ENCODE measurements at regions not wholly inside any gene's neighbourhood (a gene's known extent, or its start where the extent isn't known, plus 50 kb on each side); places are given as distances from the start of the nearest gene placed in this dataset.
"Not testable (repeated sequence)": the region's sequence is repeated elsewhere in the genome, so short reads cannot be mapped to it uniquely, and the experiment has no call there.

DNA sequence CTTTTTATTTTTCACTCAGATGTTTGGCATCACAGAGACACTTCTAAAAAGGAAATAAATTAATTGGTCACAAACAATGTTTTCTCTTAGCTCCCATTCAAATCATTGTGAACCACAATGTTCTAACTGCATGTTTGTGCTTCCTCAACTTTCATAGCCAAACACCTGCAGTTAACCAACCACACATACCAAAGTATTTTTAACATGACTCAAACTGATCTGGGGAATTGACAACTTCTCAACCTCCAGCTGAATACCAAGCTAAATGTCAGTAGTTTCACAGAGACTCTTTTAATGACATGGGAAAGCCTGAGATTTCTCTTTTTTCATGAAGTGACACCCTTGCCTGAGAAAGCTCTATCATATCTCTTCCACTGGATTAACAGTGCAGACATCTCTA, 217.9 kb upstream of the MME start:
- DNase-seq = no peak
- no peak for TF ChIP-seq EP300 (IDR thresholded peaks at IDR 0.05)
- TF ChIP-seq POLR2AphosphoS5 (IDR thresholded peaks at IDR 0.05) = no peak
- TF ChIP-seq, protein P1, sequence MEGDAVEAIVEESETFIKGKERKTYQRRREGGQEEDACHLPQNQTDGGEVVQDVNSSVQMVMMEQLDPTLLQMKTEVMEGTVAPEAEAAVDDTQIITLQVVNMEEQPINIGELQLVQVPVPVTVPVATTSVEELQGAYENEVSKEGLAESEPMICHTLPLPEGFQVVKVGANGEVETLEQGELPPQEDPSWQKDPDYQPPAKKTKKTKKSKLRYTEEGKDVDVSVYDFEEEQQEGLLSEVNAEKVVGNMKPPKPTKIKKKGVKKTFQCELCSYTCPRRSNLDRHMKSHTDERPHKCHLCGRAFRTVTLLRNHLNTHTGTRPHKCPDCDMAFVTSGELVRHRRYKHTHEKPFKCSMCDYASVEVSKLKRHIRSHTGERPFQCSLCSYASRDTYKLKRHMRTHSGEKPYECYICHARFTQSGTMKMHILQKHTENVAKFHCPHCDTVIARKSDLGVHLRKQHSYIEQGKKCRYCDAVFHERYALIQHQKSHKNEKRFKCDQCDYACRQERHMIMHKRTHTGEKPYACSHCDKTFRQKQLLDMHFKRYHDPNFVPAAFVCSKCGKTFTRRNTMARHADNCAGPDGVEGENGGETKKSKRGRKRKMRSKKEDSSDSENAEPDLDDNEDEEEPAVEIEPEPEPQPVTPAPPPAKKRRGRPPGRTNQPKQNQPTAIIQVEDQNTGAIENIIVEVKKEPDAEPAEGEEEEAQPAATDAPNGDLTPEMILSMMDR (IDR thresholded peaks at IDR 0.05) = no peak
- no peak for TF ChIP-seq POLR2A (IDR thresholded peaks at IDR 0.05)
- no peak overlapping the region for H3K4me3 ChIP-seq
- no peaks in the 10 kb centered on the region for H3K27me3 ChIP-seq
- peaks cover 0 to 5% (median 0%) of the 10 kb centered on the region in 4 donors for H3K9me3 ChIP-seq
- intact Hi-C loops (cut with DNase I; ENCODE audit: low total_unique reads) = no loop called here
- no peaks in the 10 kb centered on the region for H3K36me3 ChIP-seq
- no peak overlapping the region for H3K27ac ChIP-seq
- no peaks in the 10 kb centered on the region for H3K4me1 ChIP-seq

DNA sequence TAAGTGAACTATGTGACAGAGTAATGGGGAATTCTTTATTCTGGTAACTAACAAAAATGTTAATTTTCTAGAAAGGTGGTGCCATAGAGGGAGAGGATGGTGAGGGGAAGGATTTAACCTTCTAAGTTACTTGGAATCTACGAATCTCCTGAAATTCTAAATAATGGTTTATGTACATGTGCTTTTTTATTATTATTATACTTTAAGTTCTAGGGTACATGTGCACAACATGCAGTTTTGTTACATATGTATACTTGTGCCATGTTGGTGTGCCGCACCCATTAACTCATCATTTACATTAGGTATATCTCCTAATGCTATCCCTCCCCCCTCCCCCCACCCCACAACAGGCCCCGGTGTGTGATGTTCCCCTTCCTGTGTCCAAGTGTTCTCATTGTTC, 227.1 kb upstream of the MME start:
- H3K27ac ChIP-seq = peak overlapping the region in 1 of 5 donors; percentile 72
- H3K9me3 ChIP-seq; H3K27me3 ChIP-seq; intact Hi-C loops (cut with DNase I; ENCODE audit: low total_unique reads); H3K4me3 ChIP-seq; DNase-seq; H3K36me3 ChIP-seq: not testable (repeated sequence)
- peaks cover 8 to 15% (median 13%) of the 10 kb centered on the region in 4 donors for H3K4me1 ChIP-seq
- WGBS, 5 donors = 77 to 95% (median 84%) methylated on average over 3 of the region's 3 CpGs

DNA sequence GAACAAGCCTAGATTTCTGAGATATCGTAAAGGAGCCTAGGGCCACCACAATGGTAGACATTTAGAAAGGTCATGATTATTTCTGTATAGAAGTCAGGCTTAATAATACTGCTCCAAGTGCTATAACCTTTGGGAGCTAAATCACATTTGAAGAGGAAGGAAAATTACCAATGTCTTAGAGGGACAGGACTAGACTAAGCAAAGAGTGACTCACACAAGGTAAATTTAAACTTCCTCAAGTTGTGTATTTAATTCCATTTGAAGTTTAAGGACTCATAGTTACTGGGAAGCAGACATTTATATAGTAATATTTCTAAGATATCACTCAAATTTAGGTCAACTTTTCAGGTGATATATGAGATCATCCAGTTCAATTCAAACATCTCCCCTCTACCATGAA, 227.6 kb upstream of the MME start:
- peak in 1 of 2 donors; percentile 19 for DNase-seq
- TF ChIP-seq EP300 (IDR thresholded peaks at IDR 0.05) = no peak
- TF ChIP-seq, protein P1 (IDR thresholded peaks at IDR 0.05) = no peak
- H3K27me3 ChIP-seq = no peaks in the 10 kb centered on the region
- no peaks in the 10 kb centered on the region for H3K36me3 ChIP-seq
- peak overlapping the region in 3 of 5 donors; percentile 17 to 72 (median 55) for H3K27ac ChIP-seq
- H3K4me1 ChIP-seq = peaks cover 8 to 15% (median 13%) of the 10 kb centered on the region in 4 donors
- intact Hi-C loops (cut with DNase I; ENCODE audit: low total_unique reads) = no loop called here
- 25 to 82% (median 69%) methylated on average over 1 of the region's 1 CpG for WGBS, 5 donors
- no peak overlapping the region for H3K4me3 ChIP-seq
- H3K9me3 ChIP-seq = no peaks in the 10 kb centered on the region

DNA sequence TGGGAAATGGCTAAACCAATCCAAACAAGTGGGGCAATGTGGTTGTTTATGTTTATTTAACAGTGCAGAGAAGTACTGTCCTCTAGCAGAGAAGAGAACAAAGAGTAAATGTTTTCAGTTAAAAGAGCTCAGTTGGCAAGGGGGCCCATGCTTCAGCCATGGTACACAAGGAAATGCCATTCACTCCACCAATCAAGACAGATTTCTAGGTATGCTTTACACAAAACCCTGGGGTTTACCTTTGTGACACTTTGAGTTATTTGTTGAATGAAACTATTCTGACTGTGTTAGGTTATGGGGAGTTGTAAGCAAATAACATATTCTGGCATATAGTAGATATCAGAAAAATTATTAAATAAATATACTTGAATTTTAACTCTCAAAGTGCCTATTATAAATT, 228.5 kb upstream of the MME start:
- TF ChIP-seq POLR2AphosphoS5 (IDR thresholded peaks at IDR 0.05) (peak in 1 of 3 donors; percentile 44), EP300 (IDR thresholded peaks at IDR 0.05) (no peak)
- TF ChIP-seq, protein P1 (IDR thresholded peaks at IDR 0.05) = no peak
- H3K4me3 ChIP-seq = no peak overlapping the region
- peaks cover 8 to 15% (median 13%) of the 10 kb centered on the region in 4 donors for H3K4me1 ChIP-seq
- no peaks in the 10 kb centered on the region for H3K36me3 ChIP-seq
- H3K9me3 ChIP-seq = no peaks in the 10 kb centered on the region
- H3K27ac ChIP-seq = peak overlapping the region; percentile 13 to 75 (median 45)
- H3K27me3 ChIP-seq = no peaks in the 10 kb centered on the region
- intact Hi-C loops (cut with DNase I; ENCODE audit: low total_unique reads) = no loop called here
- peak; percentile 28 to 69 for DNase-seq

DNA sequence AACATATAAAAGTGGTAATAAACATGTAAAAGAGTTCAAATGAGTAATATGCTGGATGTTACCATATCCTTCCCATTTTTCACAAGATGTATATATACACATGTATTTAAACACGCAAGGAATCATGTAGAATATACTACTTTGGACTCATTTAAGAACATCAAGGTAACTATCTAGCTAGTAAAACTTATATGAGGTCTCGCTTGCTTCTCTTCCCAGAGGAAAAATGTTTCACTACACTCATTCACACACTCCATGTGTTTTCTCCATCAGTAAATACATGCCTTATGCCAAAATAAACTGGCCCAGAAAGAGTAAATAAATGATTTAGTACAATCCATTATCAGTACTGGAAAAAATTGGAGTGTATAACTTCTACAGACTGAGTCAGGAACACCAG, 229.2 kb upstream of the MME start:
- Histone ChIP-seq H3K27me3 (no peaks in the 10 kb centered on the region), H3K36me3 (no peaks in the 10 kb centered on the region), H3K4me3 (no peak overlapping the region), H3K4me1 (peaks cover 8 to 15% (median 13%) of the 10 kb centered on the region in 4 donors), H3K9me3 (no peaks in the 10 kb centered on the region), H3K27ac (peak overlapping the region; percentile 24 to 84 (median 72))
- no peak for TF ChIP-seq POLR2A (IDR thresholded peaks at IDR 0.05)
- peak in 1 of 3 donors; percentile 40 for TF ChIP-seq POLR2AphosphoS5 (IDR thresholded peaks at IDR 0.05)
- WGBS, 5 donors = 28 to 56% (median 32%) methylated on average over 2 of the region's 2 CpGs
- DNase-seq = no peak
- intact Hi-C loops (cut with DNase I; ENCODE audit: low total_unique reads) = no loop called here

Data from stomach (tissue), 8 donors.